ENCODE measurements at regions not wholly inside any gene's neighbourhood (a gene's known extent, or its start where the extent isn't known, plus 50 kb on each side); places are given as distances from the start of the nearest gene placed in this dataset.

DNA sequence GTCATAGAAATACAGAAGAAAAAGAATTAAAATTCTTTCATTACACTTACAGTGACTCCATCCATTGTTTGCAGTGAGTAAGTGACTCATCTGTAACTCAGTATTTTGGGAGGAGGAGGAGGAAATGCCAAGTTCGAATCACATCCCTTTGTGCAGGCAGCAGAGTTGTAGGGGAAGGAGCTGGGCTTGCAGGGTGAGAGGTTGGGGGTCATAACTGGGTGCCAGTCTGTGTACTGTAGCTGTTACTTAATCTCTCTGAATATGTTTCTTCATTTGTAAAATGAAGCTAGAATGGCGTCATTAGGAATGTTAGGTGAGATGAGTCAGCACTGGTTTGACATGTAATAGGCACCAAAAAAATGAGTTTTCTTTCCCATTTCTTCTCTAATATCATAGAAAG is 235.7 kb upstream of the ADAMTSL1 start:
- peaks cover 4% of the 10 kb centered on the region for H3K9me3 Mint-ChIP-seq (ENCODE audit: unreplicated experiment)
- TF ChIP-seq, protein P1, sequence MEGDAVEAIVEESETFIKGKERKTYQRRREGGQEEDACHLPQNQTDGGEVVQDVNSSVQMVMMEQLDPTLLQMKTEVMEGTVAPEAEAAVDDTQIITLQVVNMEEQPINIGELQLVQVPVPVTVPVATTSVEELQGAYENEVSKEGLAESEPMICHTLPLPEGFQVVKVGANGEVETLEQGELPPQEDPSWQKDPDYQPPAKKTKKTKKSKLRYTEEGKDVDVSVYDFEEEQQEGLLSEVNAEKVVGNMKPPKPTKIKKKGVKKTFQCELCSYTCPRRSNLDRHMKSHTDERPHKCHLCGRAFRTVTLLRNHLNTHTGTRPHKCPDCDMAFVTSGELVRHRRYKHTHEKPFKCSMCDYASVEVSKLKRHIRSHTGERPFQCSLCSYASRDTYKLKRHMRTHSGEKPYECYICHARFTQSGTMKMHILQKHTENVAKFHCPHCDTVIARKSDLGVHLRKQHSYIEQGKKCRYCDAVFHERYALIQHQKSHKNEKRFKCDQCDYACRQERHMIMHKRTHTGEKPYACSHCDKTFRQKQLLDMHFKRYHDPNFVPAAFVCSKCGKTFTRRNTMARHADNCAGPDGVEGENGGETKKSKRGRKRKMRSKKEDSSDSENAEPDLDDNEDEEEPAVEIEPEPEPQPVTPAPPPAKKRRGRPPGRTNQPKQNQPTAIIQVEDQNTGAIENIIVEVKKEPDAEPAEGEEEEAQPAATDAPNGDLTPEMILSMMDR (IDR thresholded peaks at IDR 0.05; ENCODE audit: insufficient read depth in 1 of 2, low read depth in 1 of 2, low read length in 1 of 2, severe bottlenecking in 1 of 2, unreplicated experiment in 1 of 2) = no peak
- BruUV-seq (replicated peaks) = no TSS peak
- no peaks in the 10 kb centered on the region for H3K4me1 Mint-ChIP-seq (ENCODE audit: low read depth, unreplicated experiment)
- H3K36me3 Mint-ChIP-seq (ENCODE audit: insufficient read depth, unreplicated experiment) = no peaks in the 10 kb centered on the region
- intact Hi-C loops (cut with micrococcal nuclease; ENCODE audit: unreplicated experiment) = no loop called here
- CTCF ChIA-PET = no interaction called here
- H3K4me1 ChIP-seq = no peaks in the 10 kb centered on the region
- POLR2A ChIA-PET = no interaction called here
- no peak for DNase-seq
- no peaks in the 10 kb centered on the region for H3K27me3 ChIP-seq (replicated peaks; ENCODE audit: control insufficient read depth, insufficient read depth, low read length)
- no peak overlapping the region for H3K27ac Mint-ChIP-seq (ENCODE audit: unreplicated experiment)
- no peaks in the 10 kb centered on the region for H3K9me3 ChIP-seq
- no peak overlapping the region for H3K4me3 ChIP-seq (ENCODE audit: low read depth, low read length)
- H3K27me3 Mint-ChIP-seq (ENCODE audit: insufficient read depth, unreplicated experiment) = peaks cover 10% of the 10 kb centered on the region
- H3K36me3 ChIP-seq (ENCODE audit: control insufficient read depth, insufficient read depth, low read length) = no peaks in the 10 kb centered on the region
- no peak overlapping the region for H3K4me3 Mint-ChIP-seq (ENCODE audit: unreplicated experiment)

DNA sequence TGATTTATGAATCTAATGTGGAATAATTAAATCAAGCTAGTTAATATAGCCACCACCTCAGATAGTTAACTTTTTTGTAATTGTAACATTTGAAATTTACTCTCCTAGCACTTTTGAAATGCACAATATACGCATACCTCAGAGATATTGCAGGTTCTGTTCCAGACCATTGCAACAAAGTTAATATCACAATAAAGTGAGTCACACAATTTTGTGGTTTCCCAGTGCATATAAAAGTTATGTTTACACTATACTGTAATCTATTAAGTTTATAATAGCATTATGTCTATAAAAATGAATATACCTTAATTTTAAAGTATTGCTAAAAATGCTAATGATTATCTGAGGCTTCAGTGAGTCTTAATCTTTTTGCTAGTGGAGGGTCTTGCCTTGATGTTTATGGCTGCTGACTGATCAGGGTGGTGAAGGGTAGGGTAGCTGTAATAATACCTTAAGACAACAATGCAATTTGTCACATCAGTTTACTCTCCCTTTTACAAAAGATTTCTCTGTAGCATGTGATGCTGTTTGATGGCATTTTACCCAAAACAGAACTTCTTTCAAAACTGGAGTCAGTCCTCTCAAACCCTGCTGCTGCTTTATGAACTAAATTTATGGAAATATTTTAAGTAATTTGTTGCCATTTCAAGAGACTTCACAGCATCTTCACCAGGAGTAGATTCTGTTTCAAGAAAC is 235.1 kb upstream of the ADAMTSL1 start:
- intact Hi-C loops (cut with micrococcal nuclease; ENCODE audit: unreplicated experiment) = no loop called here
- H3K9me3 Mint-ChIP-seq (ENCODE audit: unreplicated experiment) = peaks cover 10% of the 10 kb centered on the region
- no peaks in the 10 kb centered on the region for H3K4me1 ChIP-seq
- POLR2A ChIA-PET = no interaction called here
- no peaks in the 10 kb centered on the region for H3K27me3 ChIP-seq (replicated peaks; ENCODE audit: control insufficient read depth, insufficient read depth, low read length)
- H3K27me3 Mint-ChIP-seq (ENCODE audit: insufficient read depth, unreplicated experiment) = peaks cover 8% of the 10 kb centered on the region
- CTCF ChIA-PET = no interaction called here
- H3K4me3 ChIP-seq (ENCODE audit: low read depth, low read length) = no peak overlapping the region
- DNase-seq = no peak
- no TSS peak for BruUV-seq (replicated peaks)
- H3K27ac Mint-ChIP-seq (ENCODE audit: unreplicated experiment) = no peak overlapping the region
- no peaks in the 10 kb centered on the region for H3K4me1 Mint-ChIP-seq (ENCODE audit: low read depth, unreplicated experiment)
- no peaks in the 10 kb centered on the region for H3K9me3 ChIP-seq
- H3K4me3 Mint-ChIP-seq (ENCODE audit: unreplicated experiment) = no peak overlapping the region
- H3K36me3 ChIP-seq (ENCODE audit: control insufficient read depth, insufficient read depth, low read length) = no peaks in the 10 kb centered on the region
- TF ChIP-seq, protein P1 (IDR thresholded peaks at IDR 0.05; ENCODE audit: insufficient read depth in 1 of 2, low read depth in 1 of 2, low read length in 1 of 2, severe bottlenecking in 1 of 2, unreplicated experiment in 1 of 2) = no peak
- no peaks in the 10 kb centered on the region for H3K36me3 Mint-ChIP-seq (ENCODE audit: insufficient read depth, unreplicated experiment)

- intact Hi-C loops (cut with micrococcal nuclease; ENCODE audit: unreplicated experiment) = no loop called here
- peaks cover 9% of the 10 kb centered on the region for H3K27me3 Mint-ChIP-seq (ENCODE audit: insufficient read depth, unreplicated experiment)
- ChIA-PET CTCF (no interaction called here), POLR2A (no interaction called here)
- Histone ChIP-seq H3K27me3 (replicated peaks; ENCODE audit: control insufficient read depth, insufficient read depth, low read length) (no peaks in the 10 kb centered on the region), H3K9me3 (no peaks in the 10 kb centered on the region), H3K36me3 (ENCODE audit: control insufficient read depth, insufficient read depth, low read length) (no peaks in the 10 kb centered on the region), H3K4me1 (no peaks in the 10 kb centered on the region), H3K4me3 (ENCODE audit: low read depth, low read length) (no peak overlapping the region)
- H3K4me1 Mint-ChIP-seq (ENCODE audit: low read depth, unreplicated experiment) = no peaks in the 10 kb centered on the region
- DNase-seq = no peak
- no peak overlapping the region for H3K4me3 Mint-ChIP-seq (ENCODE audit: unreplicated experiment)
- BruUV-seq (replicated peaks) = no TSS peak
- TF ChIP-seq, protein P1 (IDR thresholded peaks at IDR 0.05; ENCODE audit: insufficient read depth in 1 of 2, low read depth in 1 of 2, low read length in 1 of 2, severe bottlenecking in 1 of 2, unreplicated experiment in 1 of 2) = no peak
- H3K36me3 Mint-ChIP-seq (ENCODE audit: insufficient read depth, unreplicated experiment) = no peaks in the 10 kb centered on the region
- H3K9me3 Mint-ChIP-seq (ENCODE audit: unreplicated experiment) = peaks cover 10% of the 10 kb centered on the region
- H3K27ac Mint-ChIP-seq (ENCODE audit: unreplicated experiment) = no peak overlapping the region
These were observed 233.7 kb upstream of the ADAMTSL1 start for GRCh38 chr9:18240213-18240612.
